PC-9 (cell line): ENCODE measurements at regions not wholly inside any gene's neighbourhood (a gene's known extent, or its start where the extent isn't known, plus 50 kb on each side); places are given as distances from the start of the nearest gene placed in this dataset.

Experiments
- BruUV-seq: library from RNA; stranded (reverse); fragments of 400-500 nt; replicated peaks from 2 replicates; lab custom pipeline; 2021; lab: Mats Ljungman, UMichigan
- CTCF ChIA-PET: fragments of 300-600 bp; sonication (Branson Sonifier 250); formaldehyde crosslinking; loops from one replicate; lab custom pipeline; 2022; ENCODE audit warnings: antibody characterized with exemption; lab: Charles Lee
- POLR2A ChIA-PET: fragments of 300-600 bp; sonication (Branson Sonifier 250); formaldehyde crosslinking; loops from one replicate; lab custom pipeline; 2022; ENCODE audit warnings: antibody characterized with exemption; ENCODE audit not compliant: unreplicated experiment; lab: Charles Lee
- DNase-seq, 2 experiments: peaks; one replicate each; pipeline versions ENCODE4 v3.0.0 to v3.0.0-alpha.2; 2015 to 2022; ENCODE audit warnings: mixed read lengths in 1 of 2
- H2AFZ ChIP-seq: fragments of 200-600 bp; sonication (generic); 2 replicates; pipeline ENCODE4 v1.8.1; 2017; ENCODE audit warnings: antibody characterized with exemption
- H3F3A ChIP-seq: fragments of 200-600 bp; sonication (generic); 2 replicates; pipeline ENCODE4 v1.8.1; 2017; ENCODE audit warnings: antibody characterized with exemption, mild to moderate bottlenecking, low read depth; ENCODE audit not compliant: insufficient read depth
- H3K27ac ChIP-seq: fragments of 200-600 bp; sonication (generic); 2 replicates; pipeline ENCODE4 v1.6.1; 2016; ENCODE audit warnings: mixed run types
- H3K27me3 ChIP-seq: fragments of 200-600 bp; sonication (generic); 2 replicates; pipeline ENCODE4 v1.6.1; 2016; ENCODE audit warnings: low read depth, mixed run types; ENCODE audit not compliant: insufficient read depth
- H3K36me3 ChIP-seq: fragments of 200-600 bp; sonication (generic); 2 replicates; pipeline ENCODE4 v1.6.1; 2016; ENCODE audit warnings: low read depth, mixed run types
- H3K4me1 ChIP-seq: fragments of 200-600 bp; sonication (generic); replicated peaks from 2 replicates; pipeline ENCODE4 v1.6.1; 2016; ENCODE audit warnings: mixed run types; ENCODE audit not compliant: insufficient read depth
- H3K4me2 ChIP-seq: fragments of 200-600 bp; sonication (generic); 2 replicates; pipeline ENCODE4 v1.6.1; 2017; ENCODE audit warnings: mixed run types
- H3K4me3 ChIP-seq: fragments of 200-600 bp; sonication (generic); 2 replicates; pipeline ENCODE4 v1.6.1; 2016; ENCODE audit warnings: mixed run types
- H3K79me2 ChIP-seq: fragments of 200-600 bp; sonication (generic); 2 replicates; pipeline ENCODE4 v1.6.1; 2017; ENCODE audit warnings: low read depth, mixed run types
- H3K9me2 ChIP-seq: fragments of 200-600 bp; sonication (generic); 2 replicates; pipeline ENCODE4 v1.8.1; 2017; ENCODE audit warnings: mild to moderate bottlenecking; ENCODE audit not compliant: insufficient read depth
- H3K9me3 ChIP-seq: fragments of 200-600 bp; sonication (generic); 2 replicates; pipeline ENCODE4 v1.8.1; 2016; ENCODE audit warnings: low read depth; ENCODE audit not compliant: insufficient read depth
- H4K20me1 ChIP-seq: fragments of 200-600 bp; sonication (generic); 2 replicates; pipeline ENCODE4 v1.8.1; 2017; ENCODE audit not compliant: insufficient read depth
- CTCF ChIP-seq: fragments of 200-600 bp; sonication (generic); conservative IDR thresholded peaks from 2 replicates; pipeline ENCODE4 v1.6.1; 2017; ENCODE audit warnings: mixed run types, antibody characterized with exemption, mild to moderate bottlenecking, moderate library complexity
- EZH2 ChIP-seq: fragments of 200-600 bp; sonication (generic); IDR thresholded peaks from 2 replicates; pipeline ENCODE4 v1.8.0; 2017; ENCODE audit warnings: antibody characterized with exemption, low read depth
- intact Hi-C: fragments of 100-400 bp; cut with micrococcal nuclease; formaldehyde crosslinking; loops from one replicate; pipeline ENCODE4 v1.10.0; 2022; ENCODE audit not compliant: unreplicated experiment

- Histone ChIP-seq H4K20me1 (no peaks in the 10 kb centered on the region), H3K4me1 (peaks cover 14% of the 10 kb centered on the region; the same call in 1 of the 2 replicates), H3K9me2 (no peaks in the 10 kb centered on the region), H3K36me3 (no peaks in the 10 kb centered on the region), H3K79me2 (no peaks in the 10 kb centered on the region), H3K4me3 (no peak overlapping the region), H2AFZ (no peak overlapping the region), H3F3A (no peaks in the 10 kb centered on the region), H3K9me3 (no peaks in the 10 kb centered on the region), H3K4me2 (no peak overlapping the region), H3K27me3 (no peaks in the 10 kb centered on the region), H3K27ac (no peak overlapping the region)
- BruUV-seq: no TSS peak
- ChIA-PET CTCF (no interaction called here), POLR2A (no interaction called here)
- intact Hi-C loops: no loop called here
- TF ChIP-seq EZH2 (no peak), CTCF (no peak)
- no peak for DNase-seq
These were observed 220.8 kb downstream of the MTHFS start for GRCh38 chr15:79675982-79676381.

- H3K4me3 ChIP-seq: no peak overlapping the region
- H2AFZ ChIP-seq: no peak overlapping the region
- no peaks in the 10 kb centered on the region for H3K27me3 ChIP-seq
- peaks cover 18% of the 10 kb centered on the region; the same call in 1 of the 2 replicates for H3K4me1 ChIP-seq
- TF ChIP-seq EZH2 (no peak), CTCF (no peak)
- no peaks in the 10 kb centered on the region for H3K36me3 ChIP-seq
- ChIA-PET CTCF (no interaction called here), POLR2A (no interaction called here)
- H3F3A ChIP-seq: no peaks in the 10 kb centered on the region
- intact Hi-C loops: no loop called here
- DNase-seq: no peak
- H3K4me2 ChIP-seq: no peak overlapping the region
- H3K27ac ChIP-seq: no peak overlapping the region
- H3K79me2 ChIP-seq: no peaks in the 10 kb centered on the region
- BruUV-seq: no TSS peak
- no peaks in the 10 kb centered on the region for H3K9me2 ChIP-seq
- no peaks in the 10 kb centered on the region for H4K20me1 ChIP-seq
- H3K9me3 ChIP-seq: no peaks in the 10 kb centered on the region
These were observed 220.2 kb downstream of the MTHFS start for GRCh38 chr15:79676621-79677020.

- Histone ChIP-seq H3K4me2 (no peak overlapping the region), H3F3A (no peaks in the 10 kb centered on the region), H3K79me2 (no peaks in the 10 kb centered on the region), H3K36me3 (no peaks in the 10 kb centered on the region), H2AFZ (no peak overlapping the region), H3K9me2 (no peaks in the 10 kb centered on the region), H3K9me3 (no peaks in the 10 kb centered on the region), H3K4me3 (no peak overlapping the region), H3K27me3 (no peaks in the 10 kb centered on the region), H4K20me1 (no peaks in the 10 kb centered on the region), H3K27ac (no peak overlapping the region), H3K4me1 (peaks cover 18% of the 10 kb centered on the region; the same call in 1 of the 2 replicates)
- BruUV-seq: no TSS peak
- no peak for DNase-seq
- CTCF ChIA-PET: interaction anchor here (0.6 kb wide), 1 partner anchor 52 kb away, joined by 3 read pairs; no protein-coding TSS in a partner anchor
- intact Hi-C loops: no loop called here
- TF ChIP-seq EZH2 (no peak), CTCF (no peak)
- POLR2A ChIA-PET: no interaction called here
These were observed 219.6 kb downstream of the MTHFS start for GRCh38 chr15:79677241-79677640.
